GM18502 (cell line): ENCODE measurements at regions not wholly inside any gene's neighbourhood (a gene's known extent, or its start where the extent isn't known, plus 50 kb on each side); places are given as distances from the start of the nearest gene placed in this dataset.
"Not testable (repeated sequence)": the region's sequence is repeated elsewhere in the genome, so short reads cannot be mapped to it uniquely, and the experiment has no call there.

Experiments
- ATAC-seq: cut with Tn5 transposase; IDR thresholded peaks from one replicate; pipeline ENCODE4 v1.9.1; 2021; ENCODE audit warnings: mild to moderate bottlenecking; ENCODE audit not compliant: unreplicated experiment, poor library complexity

DNA sequence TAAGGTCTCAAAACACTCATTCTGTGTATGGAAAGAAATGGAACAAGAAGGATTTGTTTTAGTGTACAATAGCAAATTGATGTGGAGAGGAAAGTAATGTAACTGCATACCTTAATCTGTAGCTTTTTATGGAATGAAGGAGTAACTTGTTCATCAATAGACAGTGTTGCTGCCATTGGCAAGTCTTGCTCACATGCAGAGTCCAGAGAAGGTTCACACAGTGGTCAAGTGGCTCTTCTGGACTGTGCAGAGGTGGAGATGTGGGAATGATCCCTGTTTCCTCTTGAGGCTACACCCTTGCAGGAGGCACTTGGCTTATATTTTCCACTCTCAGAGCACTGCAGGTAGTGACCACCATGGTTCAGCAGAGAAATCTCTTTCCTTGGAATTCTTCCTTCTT is 132.9 kb upstream of the ANKH start:
- no peak for ATAC-seq

DNA sequence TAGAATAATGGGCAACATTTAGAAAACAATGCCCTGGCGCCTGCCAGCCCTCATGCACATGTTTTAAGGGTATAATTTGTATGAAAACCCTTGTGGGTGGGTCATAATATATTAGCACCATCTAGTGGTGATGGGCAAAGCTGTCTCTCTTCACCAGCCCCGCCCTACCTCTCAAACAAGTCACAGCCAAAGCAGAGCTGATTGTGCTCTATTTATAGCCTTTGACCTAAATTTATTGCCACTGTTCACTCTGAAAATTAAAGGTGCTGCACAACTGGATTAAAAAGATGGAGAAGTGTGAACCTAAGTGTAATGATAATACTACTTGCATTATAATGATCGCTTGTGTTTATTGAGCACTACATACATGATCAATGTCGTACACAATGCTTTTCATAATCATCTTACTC is 131.9 kb upstream of the ANKH start:
- ATAC-seq, result peak; percentile 96

DNA sequence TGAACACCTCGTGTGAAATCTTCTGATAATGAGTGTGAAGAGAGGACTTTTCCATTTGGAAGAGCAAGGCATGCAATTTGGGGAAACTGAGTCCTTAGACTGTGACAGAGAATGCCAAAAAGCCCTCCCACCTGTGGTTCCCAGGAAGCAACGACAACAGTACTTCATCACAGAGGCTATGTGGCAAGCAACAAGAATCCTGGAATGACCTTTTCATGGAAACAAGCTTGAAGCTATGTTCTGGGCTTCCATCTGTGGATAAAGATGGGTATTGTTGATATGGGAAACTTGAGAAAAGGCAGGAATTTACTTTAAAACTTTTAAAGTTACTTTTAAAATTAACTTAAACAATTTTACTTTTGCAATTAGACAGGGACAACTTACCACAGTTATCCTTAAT is 131.2 kb upstream of the ANKH start:
- no peak for ATAC-seq

- ATAC-seq, result no peak
Observed at GRCh38 chr5:15002173-15002572, 130.6 kb upstream of the ANKH start.

- no peak for ATAC-seq
Observed at GRCh38 chr5:15001517-15001916, 129.9 kb upstream of the ANKH start.

DNA sequence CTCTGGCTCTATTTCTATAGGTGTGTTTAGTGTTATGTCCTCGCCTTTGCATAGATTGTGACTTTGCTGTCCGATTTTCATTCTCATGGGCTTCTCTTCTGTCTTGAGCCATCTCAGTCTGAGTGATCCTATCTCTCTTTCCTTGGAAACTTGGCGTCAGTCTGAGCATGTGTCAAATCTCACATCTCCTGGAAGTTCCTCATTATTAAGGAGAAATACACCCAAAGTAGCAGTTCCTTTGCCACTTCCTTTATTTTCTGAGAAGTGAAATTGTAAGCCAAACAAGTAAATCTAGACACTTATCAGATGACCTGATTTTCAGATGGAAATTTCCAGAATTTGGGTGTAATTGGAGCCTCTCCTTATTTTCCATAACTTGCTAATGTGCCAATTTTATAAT is 126.9 kb upstream of the ANKH start:
- ATAC-seq, result no peak

GRCh38 chr5:14996997-14997396 is 125.4 kb upstream of the ANKH start:
- ATAC-seq, result peak; percentile 86

DNA sequence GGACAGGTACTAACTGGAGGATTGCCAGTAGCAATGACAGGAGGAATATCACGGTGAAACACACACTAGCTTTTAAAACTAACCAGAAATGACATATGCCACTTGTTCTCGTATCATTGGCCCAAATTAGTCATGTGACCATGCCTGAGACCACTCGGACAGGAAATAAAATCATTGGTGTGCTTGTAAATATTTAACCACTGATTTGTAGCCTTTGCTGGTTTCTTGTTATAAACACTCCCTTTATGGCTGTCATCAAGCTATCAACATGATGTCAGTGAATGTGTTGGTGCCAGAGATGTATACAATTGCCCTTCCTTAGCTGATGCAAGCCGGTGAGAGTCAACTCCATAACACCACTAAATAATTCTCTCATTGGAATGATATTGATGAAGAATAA is 123.7 kb upstream of the ANKH start:
- ATAC-seq, result no peak

DNA sequence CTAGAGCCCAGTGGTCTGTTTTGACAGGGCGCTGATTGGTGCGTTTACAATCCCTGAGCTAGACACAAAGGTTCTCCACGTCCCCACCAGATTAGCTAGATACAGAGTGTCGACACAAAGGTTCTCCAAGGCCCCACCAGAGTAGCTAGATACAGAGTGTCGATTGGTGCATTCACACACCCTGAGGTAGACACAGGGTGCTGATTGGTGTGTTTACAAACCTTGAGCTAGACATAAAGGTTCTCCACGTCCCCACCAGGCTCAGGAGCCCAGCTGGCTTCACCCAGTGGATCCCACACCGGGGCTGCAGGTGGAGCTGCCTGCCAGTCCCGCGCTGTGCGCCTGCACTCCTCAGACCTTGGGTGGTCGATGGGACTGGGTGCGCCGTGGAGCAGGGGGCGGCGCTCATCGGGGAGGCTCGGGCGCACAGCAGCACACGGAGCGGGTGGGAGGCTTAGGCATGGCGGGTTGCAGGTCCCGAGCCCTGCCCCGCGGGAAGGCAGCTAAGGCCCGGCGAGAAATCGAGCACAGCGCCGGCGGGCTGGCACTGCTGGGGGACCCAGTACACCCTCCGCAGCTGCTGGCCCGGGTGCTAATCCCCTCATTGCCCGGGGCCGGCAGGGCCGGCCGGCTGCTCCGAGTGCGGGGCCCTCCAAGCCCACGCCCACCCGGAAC is 122.0 kb upstream of the ANKH start:
- not testable (repeated sequence) for ATAC-seq

DNA sequence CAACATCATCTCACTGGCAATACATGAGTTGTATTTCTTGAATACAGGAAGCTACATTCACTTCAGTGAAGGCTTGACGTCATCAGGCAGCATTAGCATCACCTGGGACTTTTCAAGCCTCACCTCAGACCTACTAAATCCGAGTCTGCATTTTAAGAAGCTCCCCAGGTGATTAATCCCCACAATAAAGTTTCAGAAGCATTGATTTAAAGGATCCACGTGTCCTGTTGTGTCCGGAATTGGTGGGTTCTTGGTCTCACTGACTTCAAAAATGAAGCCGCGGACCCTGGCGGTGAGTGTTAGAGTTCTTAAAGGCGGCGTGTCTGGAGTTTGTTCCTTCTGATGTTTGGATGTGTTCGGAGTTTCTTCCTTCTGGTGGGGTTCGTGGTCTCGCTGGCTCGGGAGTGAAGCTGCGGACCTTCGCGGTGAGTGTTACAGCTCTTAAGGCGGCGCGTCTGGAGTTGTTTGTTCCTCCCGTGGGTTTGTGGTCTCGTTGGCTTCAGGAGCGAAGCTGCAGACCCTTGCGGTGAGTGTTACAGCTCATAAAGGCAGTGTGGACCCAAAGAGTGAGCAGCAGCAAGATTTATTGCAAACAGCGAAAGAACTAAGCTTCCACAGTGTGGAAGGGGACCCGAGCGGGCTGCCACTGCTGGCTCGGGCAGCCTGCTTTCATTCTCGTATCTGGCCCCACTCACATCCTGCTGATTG is 121.3 kb upstream of the ANKH start:
- ATAC-seq, result peak; percentile 86

- ATAC-seq, result no peak
Observed at GRCh38 chr5:14988223-14988622, 116.6 kb upstream of the ANKH start.

DNA sequence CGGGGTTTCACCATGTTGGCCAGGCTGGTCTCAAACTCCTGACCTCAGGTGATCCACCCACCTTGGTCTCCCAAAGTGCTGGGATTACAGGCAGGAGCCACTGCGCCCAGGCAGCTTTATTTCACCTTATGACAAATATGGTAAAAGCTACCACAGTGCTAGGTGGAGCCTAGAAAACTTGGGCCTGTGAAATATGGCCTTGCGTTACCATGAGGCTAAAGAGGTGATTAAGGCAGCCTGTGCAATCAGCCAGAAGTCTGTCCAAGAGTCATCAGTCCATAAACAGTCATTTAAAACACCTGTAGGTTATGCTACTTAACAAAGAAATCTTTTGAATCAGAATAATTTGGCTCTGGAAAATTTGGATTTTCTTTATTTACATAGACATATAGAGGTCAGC is 114.8 kb upstream of the ANKH start:
- ATAC-seq, result no peak

DNA sequence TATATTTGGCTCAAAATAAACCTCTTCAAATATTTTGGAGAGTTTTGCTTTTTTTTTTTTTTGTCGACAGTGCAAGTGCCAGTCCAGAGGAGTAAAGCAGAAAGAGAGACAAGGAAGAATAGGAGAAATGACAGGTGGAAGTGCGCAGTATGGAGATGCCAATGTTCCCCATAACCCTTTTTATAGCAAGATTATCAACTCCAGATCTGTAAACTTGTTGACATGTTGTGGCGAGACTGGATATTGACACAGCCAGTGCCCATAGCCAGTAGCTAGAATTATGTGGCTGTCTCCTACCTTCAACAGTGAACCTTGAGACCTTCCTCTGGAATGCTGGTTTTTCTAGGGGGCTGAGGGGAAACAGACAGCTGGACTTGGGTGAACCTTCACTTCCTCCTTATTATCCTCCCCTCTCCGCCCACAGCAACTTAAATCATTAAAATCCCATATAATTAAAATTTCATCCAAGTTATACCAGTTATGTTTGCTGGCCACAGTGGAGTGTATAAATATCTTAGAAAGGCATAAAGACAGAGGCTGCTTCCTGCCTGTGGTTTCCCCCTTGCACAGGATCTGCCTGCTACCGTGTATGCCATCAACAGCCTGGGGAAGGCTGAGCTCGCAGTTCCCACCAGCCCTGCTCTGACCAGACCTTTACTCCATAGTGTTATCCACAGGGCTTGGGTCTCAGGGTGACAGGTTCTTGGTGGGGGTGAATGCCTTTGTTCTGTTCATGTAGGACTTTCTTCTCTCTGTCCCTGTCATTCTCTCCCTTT is 112.3 kb upstream of the ANKH start:
- ATAC-seq, result no peak

DNA sequence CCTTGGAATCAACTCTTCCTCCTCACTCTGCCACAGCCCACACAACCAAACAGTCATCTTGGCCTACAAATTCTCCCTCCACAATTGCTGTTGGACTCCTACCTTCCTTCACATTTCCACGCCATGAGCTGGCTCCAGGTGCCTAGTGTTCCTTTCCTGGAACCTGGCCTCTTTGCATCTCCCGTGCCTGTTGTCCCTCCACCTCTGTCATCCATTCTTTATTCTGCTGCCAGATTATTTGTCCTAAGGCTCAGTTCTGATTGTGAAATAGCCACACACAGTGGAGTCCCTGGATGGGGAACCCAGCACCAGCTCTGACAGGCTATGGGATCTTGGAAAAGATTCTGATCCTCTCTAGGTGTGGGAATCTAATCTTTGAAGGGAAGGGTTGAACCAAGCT is 109.1 kb upstream of the ANKH start:
- no peak for ATAC-seq

- no peak for ATAC-seq
Observed at GRCh38 chr5:14977058-14977685, 105.6 kb upstream of the ANKH start.

DNA sequence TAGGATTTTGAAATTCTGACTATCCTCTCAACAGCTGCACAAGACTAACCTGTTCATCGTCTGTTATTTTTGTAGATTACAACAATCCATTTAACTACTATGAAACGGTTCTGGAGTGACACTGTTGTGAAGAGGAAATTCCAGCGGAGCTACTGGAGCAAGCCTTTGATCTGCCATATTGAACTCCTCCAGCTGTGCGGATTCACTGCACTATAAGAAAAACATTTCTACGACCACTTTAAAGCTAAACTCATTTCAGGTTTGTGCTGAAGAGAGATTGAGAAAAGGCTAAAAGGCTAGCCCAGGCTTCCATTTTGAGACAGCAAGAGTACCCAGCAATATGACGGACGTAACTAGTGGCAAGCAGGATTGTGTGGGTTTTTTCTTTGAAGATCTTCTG is 104.9 kb upstream of the ANKH start:
- ATAC-seq, result no peak

DNA sequence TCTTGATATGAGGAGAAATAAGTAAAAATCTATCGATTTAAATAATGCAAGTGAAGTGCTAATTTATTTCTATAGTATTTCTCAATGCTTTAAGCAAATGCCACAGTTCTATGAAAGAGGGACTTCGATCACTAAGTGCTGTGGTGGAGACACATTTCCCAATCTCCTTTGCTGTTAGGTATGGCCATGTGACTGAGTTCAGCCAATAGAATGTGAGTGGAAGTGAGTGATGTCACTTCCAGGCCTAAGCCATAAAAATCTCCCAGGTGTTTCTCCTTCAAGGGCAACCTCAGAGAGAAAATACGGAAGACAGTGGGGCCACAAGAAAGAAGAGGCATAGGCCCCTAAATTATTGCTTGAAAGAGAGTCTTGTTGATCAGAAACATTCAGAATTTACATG is 100.3 kb upstream of the ANKH start:
- ATAC-seq, result no peak

- no peak for ATAC-seq
Observed at GRCh38 chr5:14968796-14969195, 97.2 kb upstream of the ANKH start.

DNA sequence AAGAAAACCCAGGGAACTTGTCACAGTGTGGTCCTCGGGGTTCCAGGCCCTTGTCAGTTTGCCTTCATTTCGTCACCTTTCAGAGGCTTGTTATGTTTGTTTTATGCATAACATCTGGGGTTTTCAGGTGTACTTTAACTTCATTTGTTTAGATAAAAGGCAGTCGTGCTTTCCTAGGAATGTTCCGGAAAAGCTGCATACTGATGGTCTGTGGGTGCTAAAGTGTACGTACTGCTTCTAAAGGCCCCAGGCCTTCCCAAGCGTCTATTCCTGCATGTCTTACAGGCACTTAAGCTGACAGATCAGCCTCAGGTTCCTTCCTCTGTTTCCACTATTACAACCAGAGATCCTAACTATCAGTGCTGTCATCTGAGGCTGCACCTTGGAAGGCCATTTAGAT is 95.6 kb upstream of the ANKH start:
- no peak for ATAC-seq

DNA sequence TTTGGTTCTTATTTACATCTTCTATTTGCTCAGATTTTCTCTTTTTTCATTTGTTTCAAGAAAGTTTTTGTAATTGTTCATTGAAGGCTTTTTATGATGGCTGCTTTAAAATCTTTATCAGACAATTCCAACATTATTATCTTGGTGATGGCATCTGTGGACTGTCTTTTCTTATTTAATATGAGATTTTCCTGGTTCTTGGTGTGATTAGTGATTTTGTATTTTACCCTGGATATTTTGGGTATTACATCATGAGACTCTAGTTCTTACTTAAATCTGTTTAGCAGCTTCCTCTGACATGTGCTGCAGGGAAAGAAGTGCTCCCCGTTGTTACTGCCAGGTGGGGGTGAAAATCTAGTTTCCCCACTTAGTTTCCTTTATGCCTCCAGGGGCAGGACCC is 94.2 kb upstream of the ANKH start:
- no peak for ATAC-seq

DNA sequence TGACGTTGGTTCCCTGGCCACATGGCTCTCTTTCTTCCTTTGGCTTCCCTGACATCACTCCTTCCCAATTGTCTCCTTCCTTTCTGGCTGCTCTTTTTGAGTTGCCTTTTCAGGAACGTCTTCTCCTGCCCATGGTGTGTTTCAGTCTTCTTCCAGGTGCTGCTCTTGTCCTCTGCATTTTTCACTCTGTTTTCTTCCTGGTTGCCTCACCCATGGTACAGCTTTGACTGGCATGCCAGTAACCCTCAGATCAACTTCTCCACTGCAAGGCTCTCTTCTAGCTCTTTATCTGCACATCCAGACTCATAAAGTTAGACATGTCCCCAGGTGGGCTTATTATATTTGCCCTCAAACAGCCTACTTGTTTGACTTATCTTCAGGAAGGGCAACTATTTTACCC is 91.0 kb upstream of the ANKH start:
- ATAC-seq, result no peak
